K562 (cell line): ENCODE measurements at regions not wholly inside any gene's neighbourhood (a gene's known extent, or its start where the extent isn't known, plus 50 kb on each side); places are given as distances from the start of the nearest gene placed in this dataset.

ENCODE experiments used
- ATAC-seq: fragments of 200-7000 bp; cut with Tn5 transposase; 3 replicates; pipeline ENCODE4 v1.9.1; 2020; ENCODE audit warnings: moderate library complexity
- BruUV-seq: library from RNA; stranded (reverse); fragments of 400-500 nt; replicated peaks from 2 replicates; lab custom pipeline; 2021; lab: Mats Ljungman, UMichigan
- CTCF ChIA-PET: fragments of 300-600 bp; formaldehyde crosslinking; extraction: SDS; loops from one replicate; lab custom pipeline; 2021; ENCODE audit warnings: low intra/inter-chr PET ratio; lab: Yijun Ruan, JAX
- POLR2A ChIA-PET: fragments of 300-600, 350-650 bp; sonication (Branson Sonifier 250); formaldehyde crosslinking; extraction: SDS; loops from one replicate; lab custom pipeline; 2021; ENCODE audit warnings: antibody characterized with exemption, inconsistent platforms; lab: Yijun Ruan, JAX
- DNase-seq, 4 experiments: peaks; one replicate each; pipeline versions ENCODE4 v3.0.0 to v3.0.0-alpha.2; 2011 to 2018; ENCODE audit warnings: low spot score in 3 of 4, mixed read lengths in 3 of 4; ENCODE audit errors: extremely low read depth in 1 of 4
- FAIRE-seq: peaks from 2 replicates; lab custom pipeline; 2011; peaks lifted over from hg19 to GRCh38; lab: Jason Lieb, UNC
- H2AFZ ChIP-seq: 2 replicates; pipeline ENCODE4 v1.6.0; 2011; ENCODE audit warnings: low read depth, low read length, control low read depth, inconsistent platforms
- H3K27ac ChIP-seq: fragments of 200-600 bp; 3 replicates; pipeline ENCODE4 v1.8.0; 2011; ENCODE audit warnings: low read depth, mild to moderate bottlenecking, control low read depth, inconsistent platforms, low read length, moderate library complexity, mixed read lengths; ENCODE audit errors: extremely low read depth
- H3K27me3 ChIP-seq, 2 experiments: fragments of 300-600 bp in 1 of 2; 2 replicates in 1 of 2; 3 replicates in 1 of 2; pipeline versions ENCODE4 v1.6.0 to v1.8.0; 2011; ENCODE audit warnings: inconsistent platforms in 2 of 2, low read length in 2 of 2, mild to moderate bottlenecking in 1 of 2, mixed read lengths in 1 of 2, moderate library complexity in 1 of 2; ENCODE audit not compliant: control insufficient read depth in 2 of 2, insufficient read depth in 2 of 2
- H3K36me3 ChIP-seq: fragments of 300-600 bp; 3 replicates; pipeline ENCODE4 v1.8.0; 2011; ENCODE audit warnings: mild to moderate bottlenecking, low read length, inconsistent platforms; ENCODE audit not compliant: control insufficient read depth, insufficient read depth
- H3K4me1 ChIP-seq, 2 experiments: fragments of 200-600 bp in 1 of 2; replicated peaks in 1 of 2; 2 replicates in 1 of 2; 3 replicates in 1 of 2; pipeline versions ENCODE4 v1.5.1 to v1.8.0; 2011; ENCODE audit warnings: inconsistent platforms in 2 of 2, low read length in 2 of 2, mild to moderate bottlenecking in 1 of 2, mixed read lengths in 1 of 2, moderate library complexity in 1 of 2; ENCODE audit not compliant: control insufficient read depth in 2 of 2, insufficient read depth in 2 of 2
- H3K4me2 ChIP-seq: 2 replicates; pipeline ENCODE4 v1.6.1; 2011; ENCODE audit warnings: low read length, control low read depth, inconsistent platforms, mixed read lengths; ENCODE audit not compliant: insufficient read depth
- H3K4me3 ChIP-seq: fragments of 200-600 bp; sonication (generic), shearing (Covaris generic); 2 replicates; pipeline ENCODE4 v1.5.1; 2016; ENCODE audit warnings: control low read depth, inconsistent platforms
- H3K79me2 ChIP-seq: fragments of 200-600 bp; 3 replicates; pipeline ENCODE4 v1.8.0; 2011; ENCODE audit warnings: low read length, inconsistent platforms; ENCODE audit not compliant: control insufficient read depth, insufficient read depth
- H3K9ac ChIP-seq, 2 experiments: 2 replicates each; pipeline versions ENCODE4 v1.6.0 to v1.6.1; 2011; ENCODE audit warnings: low read depth in 2 of 2, low read length in 2 of 2, control low read depth in 1 of 2, inconsistent platforms in 1 of 2, mild to moderate bottlenecking in 1 of 2, mixed read lengths in 1 of 2; ENCODE audit not compliant: insufficient read depth in 1 of 2
- H3K9me1 ChIP-seq: one replicate; pipeline ENCODE4 v1.6.0; 2011; ENCODE audit warnings: inconsistent platforms, mild to moderate bottlenecking, low read length, moderate library complexity; ENCODE audit not compliant: control insufficient read depth, insufficient read depth
- H3K9me3 ChIP-seq: replicated peaks from 2 replicates; pipeline ENCODE4 v1.5.1; 2011; ENCODE audit warnings: low read depth, low read length, inconsistent platforms; ENCODE audit not compliant: control insufficient read depth, insufficient read depth
- H4K20me1 ChIP-seq: replicated peaks from 2 replicates; pipeline ENCODE4 v1.6.1; 2011; ENCODE audit warnings: low read length, inconsistent platforms, mixed read lengths; ENCODE audit not compliant: control insufficient read depth, insufficient read depth
- CBX1 ChIP-seq: sonication (generic); IDR thresholded peaks from 2 replicates; pipeline ENCODE4 v1.6.1; 2016; ENCODE audit warnings: antibody characterized with exemption, low read depth, mild to moderate bottlenecking
- CHCHD3 ChIP-seq: fragments of 250-450 bp; sonication (Bioruptor Pico); IDR thresholded peaks from 2 replicates; pipeline ENCODE4 v2.1.2; 2022; ENCODE audit warnings: mild to moderate bottlenecking
- ELK3 ChIP-seq: fragments of 450-650 bp; formaldehyde crosslinking; IDR thresholded peaks from 2 replicates; pipeline ENCODE4 v1.4.0; 2020; ENCODE audit warnings: mild to moderate bottlenecking
- EP400 ChIP-seq: fragments of 450-650 bp; IDR thresholded peaks from 2 replicates; pipeline ENCODE4 v1.6.1; 2017; ENCODE audit warnings: antibody characterized with exemption, mild to moderate bottlenecking, moderate library complexity
- MCM7 ChIP-seq, 2 experiments: fragments of 450-650 bp; IDR thresholded peaks; 2 replicates each; pipeline ENCODE4 v1.6.1; 2016 to 2018
- PKNOX1 ChIP-seq: fragments of 450-650 bp; IDR thresholded peaks from 2 replicates; pipeline ENCODE4 v1.6.1; 2016
- SLC30A9 ChIP-seq: fragments of 250-450 bp; sonication (Bioruptor Pico); IDR thresholded peaks from 2 replicates; pipeline ENCODE4 v1.8.0; 2022; ENCODE audit warnings: mild to moderate bottlenecking, moderate library complexity
- ZNF3 ChIP-seq: fragments of 250-450 bp; sonication (Bioruptor Pico); IDR thresholded peaks from 2 replicates; pipeline ENCODE4 v1.5.0; 2021; ENCODE audit warnings: mild to moderate bottlenecking, moderate library complexity
- ZNF354B ChIP-seq: fragments of 250-450 bp; sonication (Bioruptor Pico); IDR thresholded peaks from 2 replicates; pipeline ENCODE4 v1.4.0; 2020
- WGBS: fragments of 100-300 bp; shearing (Covaris generic); methylation state at CpG from one replicate; pipeline ENCODE4 v1.1.6; 2016; ENCODE audit warnings: low coverage, mixed read lengths; ENCODE audit not compliant: insufficient coverage; ENCODE audit errors: missing lambda C conversion rate; 5-methylcytosine and 5-hydroxymethylcytosine counted together
- in situ Hi-C: fragments of 300-500 bp; cut with MboI; formaldehyde crosslinking; loops from 4 replicates; pipeline ENCODE4 v1.15.0; 2018; ENCODE audit warnings: inconsistent platforms, mixed read lengths
- intact Hi-C: fragments of 100-400 bp; cut with micrococcal nuclease; formaldehyde crosslinking; loops from 2 replicates; pipeline ENCODE4 v1.14.2; 2022

- in situ Hi-C loops (no loop called here), intact Hi-C loops (no loop called here)
- no peak for ATAC-seq
- no peak for TF ChIP-seq CBX1
- no peak for TF ChIP-seq ZNF354B (CRISPR knock-in tag)
- TF ChIP-seq SLC30A9 (CRISPR knock-in tag): no peak
- TF ChIP-seq ELK3: no peak
- TF ChIP-seq PKNOX1: no peak
- TF ChIP-seq EP400: no peak
- TF ChIP-seq ZNF3: no peak
- no peak for TF ChIP-seq CHCHD3 (CRISPR knock-in tag)
- no peak for TF ChIP-seq MCM7 (IDR thresholded peaks at IDR 0.05)
- H3K4me2 ChIP-seq: no peak overlapping the region
- H3K4me3 ChIP-seq: no peak overlapping the region
- POLR2A ChIA-PET: interaction anchor here (1.3 kb wide), 1 partner anchor 22 kb away, joined by 3 read pairs; no protein-coding TSS in a partner anchor
- 1% methylated on average over 7 of the region's 7 CpGs for WGBS
- no peaks in the 10 kb centered on the region for H3K79me2 ChIP-seq
- 0 out of 2 replicates have a peak, but pooled peaks cover 3% of the 10 kb centered on the region for H4K20me1 ChIP-seq
- DNase-seq: no peak
- CTCF ChIA-PET: no interaction called here
- no peak overlapping the region for H2AFZ ChIP-seq
- no peaks in the 10 kb centered on the region for H3K9me3 ChIP-seq
- BruUV-seq: no TSS peak
- no peak overlapping the region for H3K9ac ChIP-seq
- no peaks in the 10 kb centered on the region for H3K4me1 ChIP-seq
- no peak for FAIRE-seq
- H3K27me3 ChIP-seq: no peaks in the 10 kb centered on the region
- H3K9me1 ChIP-seq: no peaks in the 10 kb centered on the region
- no peaks in the 10 kb centered on the region for H3K36me3 ChIP-seq
- no peak overlapping the region for H3K27ac ChIP-seq
Measured at GRCh38 chr7:69122953-69123352, 475.3 kb upstream of the AUTS2 start.
